ENCODE measurements at regions not wholly inside any gene's neighbourhood (a gene's known extent, or its start where the extent isn't known, plus 50 kb on each side); places are given as distances from the start of the nearest gene placed in this dataset.

- no peak for DNase-seq (ENCODE audit: low read depth)
Observed at GRCh38 chr2:129709956-129710598, 269.4 kb upstream of the RAB6C start.

- DNase-seq (ENCODE audit: low read depth) = no peak
Observed at GRCh38 chr2:129710670-129711495, 268.6 kb upstream of the RAB6C start.

GRCh38 chr2:129711816-129712675 is 267.4 kb upstream of the RAB6C start:
- no peak for DNase-seq (ENCODE audit: low read depth)

- no peak for DNase-seq (ENCODE audit: low read depth)
Observed at GRCh38 chr2:129712676-129712985, 266.8 kb upstream of the RAB6C start.

GRCh38 chr2:129713337-129713736 is 266.1 kb upstream of the RAB6C start:
- no peak for DNase-seq (ENCODE audit: low read depth)

GRCh38 chr2:129716781-129717559 is 262.5 kb upstream of the RAB6C start:
- no peak for DNase-seq (ENCODE audit: low read depth)

- no peak for DNase-seq (ENCODE audit: low read depth)
Observed at GRCh38 chr2:129717560-129718130, 261.8 kb upstream of the RAB6C start.

GRCh38 chr2:129719335-129719734 is 260.1 kb upstream of the RAB6C start:
- DNase-seq (ENCODE audit: low read depth) = no peak

- DNase-seq (ENCODE audit: low read depth) = no peak
Observed at GRCh38 chr2:129720360-129720759, 259.1 kb upstream of the RAB6C start.

- DNase-seq (ENCODE audit: low read depth) = no peak
Observed at GRCh38 chr2:129720761-129721160, 258.7 kb upstream of the RAB6C start.

- no peak for DNase-seq (ENCODE audit: low read depth)
Observed at GRCh38 chr2:129721236-129721635, 258.2 kb upstream of the RAB6C start.

- no peak for DNase-seq (ENCODE audit: low read depth)
Observed at GRCh38 chr2:129721846-129722245, 257.6 kb upstream of the RAB6C start.

- no peak for DNase-seq (ENCODE audit: low read depth)
Observed at GRCh38 chr2:129722306-129723019, 257.0 kb upstream of the RAB6C start.

- DNase-seq (ENCODE audit: low read depth) = no peak
Observed at GRCh38 chr2:129723277-129724020, 256.0 kb upstream of the RAB6C start.

GRCh38 chr2:129724021-129724757 is 255.3 kb upstream of the RAB6C start:
- DNase-seq (ENCODE audit: low read depth) = no peak

- no peak for DNase-seq (ENCODE audit: low read depth)
Observed at GRCh38 chr2:129726216-129726615, 253.2 kb upstream of the RAB6C start.

GRCh38 chr2:129727286-129727685 is 252.2 kb upstream of the RAB6C start:
- no peak for DNase-seq (ENCODE audit: low read depth)

GRCh38 chr2:129728035-129728972 is 251.2 kb upstream of the RAB6C start:
- DNase-seq (ENCODE audit: low read depth) = no peak
